Astrocyte (in vitro differentiated cells and primary cell): ENCODE measurements at regions not wholly inside any gene's neighbourhood (a gene's known extent, or its start where the extent isn't known, plus 50 kb on each side); places are given as distances from the start of the nearest gene placed in this dataset.

Source experiments
- DNase-seq: peaks from one replicate; pipeline ENCODE4 v3.0.0-alpha.2; 2010; ENCODE audit warnings: low read depth
- FAIRE-seq: peaks from 2 replicates; lab custom pipeline; 2011; peaks lifted over from hg19 to GRCh38; lab: Jason Lieb, UNC
- H2AFZ ChIP-seq: 2 replicates; pipeline ENCODE4 v1.6.0; 2012; ENCODE audit warnings: low read depth, low read length, inconsistent platforms
- H3K27ac ChIP-seq: 2 replicates; pipeline ENCODE4 v1.5.1; 2011; ENCODE audit warnings: low read depth, low read length, inconsistent platforms
- H3K27me3 ChIP-seq: 2 replicates; pipeline ENCODE4 v1.6.0; 2011; ENCODE audit warnings: low read length, inconsistent platforms; ENCODE audit not compliant: insufficient read depth
- H3K36me3 ChIP-seq: 2 replicates; pipeline ENCODE4 v1.5.1; 2011; ENCODE audit warnings: low read length, inconsistent platforms; ENCODE audit not compliant: insufficient read depth
- H3K4me1 ChIP-seq: 2 replicates; pipeline ENCODE4 v1.5.1; 2011; ENCODE audit warnings: low read length, inconsistent platforms; ENCODE audit not compliant: insufficient read depth
- H3K4me2 ChIP-seq: 2 replicates; pipeline ENCODE4 v1.6.0; 2012; ENCODE audit warnings: low read length, inconsistent platforms
- H3K4me3 ChIP-seq: 2 replicates; pipeline ENCODE4 v1.5.1; 2011; ENCODE audit warnings: low read depth, mild to moderate bottlenecking, low read length, inconsistent platforms; ENCODE audit not compliant: insufficient read depth
- H3K79me2 ChIP-seq: 2 replicates; pipeline ENCODE4 v1.6.0; 2012; ENCODE audit warnings: mild to moderate bottlenecking, low read length, inconsistent platforms; ENCODE audit not compliant: insufficient read depth
- H3K9ac ChIP-seq: 2 replicates; pipeline ENCODE4 v1.6.0; 2012; ENCODE audit warnings: mild to moderate bottlenecking, low read length, inconsistent platforms
- H3K9me3 ChIP-seq: 2 replicates; pipeline ENCODE4 v1.5.1; 2012; ENCODE audit warnings: low read depth, mild to moderate bottlenecking, low read length, inconsistent platforms; ENCODE audit not compliant: insufficient read depth
- H4K20me1 ChIP-seq: 2 replicates; pipeline ENCODE4 v1.6.0; 2012; ENCODE audit warnings: low read length, inconsistent platforms; ENCODE audit not compliant: insufficient read depth
- H3K27ac Mint-ChIP-seq: one replicate; pipeline ENCODE4 v1.8.0; 2021; ENCODE audit warnings: mild to moderate bottlenecking, mixed read lengths; ENCODE audit not compliant: unreplicated experiment
- H3K27me3 Mint-ChIP-seq: one replicate; pipeline ENCODE4 v1.8.0; 2021; ENCODE audit warnings: low read depth, mixed read lengths; ENCODE audit not compliant: unreplicated experiment
- H3K36me3 Mint-ChIP-seq: one replicate; pipeline ENCODE4 v1.8.0; 2021; ENCODE audit warnings: low read depth, mixed read lengths; ENCODE audit not compliant: unreplicated experiment
- H3K4me1 Mint-ChIP-seq: one replicate; pipeline ENCODE4 v1.8.0; 2021; ENCODE audit warnings: low read depth, mixed read lengths; ENCODE audit not compliant: unreplicated experiment
- H3K4me3 Mint-ChIP-seq: one replicate; pipeline ENCODE4 v1.8.0; 2021; ENCODE audit warnings: mild to moderate bottlenecking, moderate library complexity, mixed read lengths; ENCODE audit not compliant: unreplicated experiment
- H3K9me3 Mint-ChIP-seq: one replicate; pipeline ENCODE4 v1.8.0; 2021; ENCODE audit warnings: mild to moderate bottlenecking, mixed read lengths; ENCODE audit not compliant: unreplicated experiment
- EZH2 ChIP-seq: IDR thresholded peaks from 2 replicates; pipeline ENCODE4 v1.6.1; 2012; ENCODE audit warnings: mild to moderate bottlenecking, low read length, inconsistent platforms; ENCODE audit not compliant: insufficient read depth
- TF ChIP-seq, protein P1 (sequence below): IDR thresholded peaks from 2 replicates; pipeline ENCODE4 v1.5.1; 2011; ENCODE audit warnings: low read depth, mild to moderate bottlenecking, inconsistent platforms, low read length, moderate library complexity; ENCODE audit not compliant: insufficient read depth

DNA sequence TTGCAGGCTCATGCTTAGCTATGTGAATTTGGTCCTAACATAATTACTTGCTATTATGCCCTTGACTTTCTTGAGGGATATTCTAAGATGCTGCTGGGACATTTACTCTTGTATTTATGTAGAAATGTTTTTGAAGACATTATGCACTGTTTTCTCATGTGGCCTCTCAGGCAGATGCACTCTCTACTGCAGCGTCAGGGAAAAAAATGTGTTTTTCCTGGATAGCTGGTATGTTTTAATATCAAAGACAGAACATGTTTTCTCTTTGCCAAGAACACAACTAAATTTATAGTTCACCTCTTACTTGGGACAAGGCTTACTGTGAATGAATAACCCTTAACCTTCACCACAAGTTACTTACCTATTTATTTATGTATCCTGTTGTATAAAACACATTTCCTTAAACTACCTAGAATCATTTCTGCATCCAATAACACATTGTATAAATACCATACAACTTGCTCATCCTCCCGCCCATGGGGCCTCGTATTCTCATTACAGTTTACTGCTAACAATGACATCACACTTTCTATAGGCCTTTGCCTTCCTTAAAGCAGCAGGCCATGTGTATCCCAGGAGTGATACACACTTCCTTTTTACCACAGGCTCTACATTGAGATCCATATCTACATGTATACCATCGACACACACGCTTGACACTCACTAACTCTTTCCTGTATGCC, 178.7 kb downstream of the SLIT2 start:
- Histone ChIP-seq H3K27ac (no peak overlapping the region), H3K79me2 (no peaks in the 10 kb centered on the region), H3K27me3 (no peaks in the 10 kb centered on the region), H3K4me3 (no peak overlapping the region), H2AFZ (no peak overlapping the region), H4K20me1 (no peaks in the 10 kb centered on the region), H3K4me1 (peaks cover 3% of the 10 kb centered on the region), H3K9me3 (no peaks in the 10 kb centered on the region), H3K9ac (no peak overlapping the region), H3K4me2 (no peak overlapping the region), H3K36me3 (no peaks in the 10 kb centered on the region)
- no peaks in the 10 kb centered on the region for H3K27me3 Mint-ChIP-seq
- no peaks in the 10 kb centered on the region for H3K4me1 Mint-ChIP-seq
- TF ChIP-seq EZH2 = no peak
- TF ChIP-seq, protein P1, sequence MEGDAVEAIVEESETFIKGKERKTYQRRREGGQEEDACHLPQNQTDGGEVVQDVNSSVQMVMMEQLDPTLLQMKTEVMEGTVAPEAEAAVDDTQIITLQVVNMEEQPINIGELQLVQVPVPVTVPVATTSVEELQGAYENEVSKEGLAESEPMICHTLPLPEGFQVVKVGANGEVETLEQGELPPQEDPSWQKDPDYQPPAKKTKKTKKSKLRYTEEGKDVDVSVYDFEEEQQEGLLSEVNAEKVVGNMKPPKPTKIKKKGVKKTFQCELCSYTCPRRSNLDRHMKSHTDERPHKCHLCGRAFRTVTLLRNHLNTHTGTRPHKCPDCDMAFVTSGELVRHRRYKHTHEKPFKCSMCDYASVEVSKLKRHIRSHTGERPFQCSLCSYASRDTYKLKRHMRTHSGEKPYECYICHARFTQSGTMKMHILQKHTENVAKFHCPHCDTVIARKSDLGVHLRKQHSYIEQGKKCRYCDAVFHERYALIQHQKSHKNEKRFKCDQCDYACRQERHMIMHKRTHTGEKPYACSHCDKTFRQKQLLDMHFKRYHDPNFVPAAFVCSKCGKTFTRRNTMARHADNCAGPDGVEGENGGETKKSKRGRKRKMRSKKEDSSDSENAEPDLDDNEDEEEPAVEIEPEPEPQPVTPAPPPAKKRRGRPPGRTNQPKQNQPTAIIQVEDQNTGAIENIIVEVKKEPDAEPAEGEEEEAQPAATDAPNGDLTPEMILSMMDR = no peak
- no peaks in the 10 kb centered on the region for H3K9me3 Mint-ChIP-seq
- FAIRE-seq = peak; percentile 73
- H3K36me3 Mint-ChIP-seq = no peaks in the 10 kb centered on the region
- no peak overlapping the region for H3K4me3 Mint-ChIP-seq
- no peak overlapping the region for H3K27ac Mint-ChIP-seq
- no peak for DNase-seq

GRCh38 chr4:20431543-20431951, 179.8 kb downstream of the SLIT2 start:
- DNase-seq (peak; percentile 38), FAIRE-seq (no peak)
- H3K4me1 ChIP-seq = peaks cover 3% of the 10 kb centered on the region
- no peaks in the 10 kb centered on the region for H4K20me1 ChIP-seq
- H3K9ac ChIP-seq = peak overlapping the region; percentile 38
- no peaks in the 10 kb centered on the region for H3K4me1 Mint-ChIP-seq
- H3K4me3 ChIP-seq = no peak overlapping the region
- H3K27ac ChIP-seq = no peak overlapping the region
- no peaks in the 10 kb centered on the region for H3K27me3 ChIP-seq
- H3K9me3 Mint-ChIP-seq = no peaks in the 10 kb centered on the region
- TF ChIP-seq, protein P1 = no peak
- no peak for TF ChIP-seq EZH2
- H3K36me3 ChIP-seq = no peaks in the 10 kb centered on the region
- no peaks in the 10 kb centered on the region for H3K27me3 Mint-ChIP-seq
- no peaks in the 10 kb centered on the region for H3K9me3 ChIP-seq
- no peak overlapping the region for H3K4me3 Mint-ChIP-seq
- peak overlapping the region; percentile 77 for H3K4me2 ChIP-seq
- H2AFZ ChIP-seq = peak overlapping the region; percentile 58
- H3K36me3 Mint-ChIP-seq = no peaks in the 10 kb centered on the region
- no peak overlapping the region for H3K27ac Mint-ChIP-seq
- H3K79me2 ChIP-seq = no peaks in the 10 kb centered on the region

DNA sequence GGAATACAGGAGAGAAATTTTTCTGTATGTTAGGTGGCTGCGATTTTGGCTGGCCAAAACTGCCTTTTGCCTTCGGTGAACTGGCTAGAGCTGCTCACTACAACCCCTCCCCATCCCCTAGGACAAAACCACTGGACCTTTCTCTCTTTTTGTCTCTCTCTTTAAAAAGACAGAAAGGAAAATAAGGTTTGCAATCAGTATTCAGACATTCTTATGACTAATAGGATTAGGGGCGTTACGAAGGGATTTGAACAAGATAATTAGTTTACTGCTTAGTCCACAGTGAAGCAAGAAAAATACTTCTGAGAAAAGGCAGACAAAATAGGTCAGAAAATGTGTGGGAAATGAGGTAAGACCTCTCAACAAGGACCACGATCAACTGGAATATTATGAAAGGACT, 180.4 kb downstream of the SLIT2 start:
- Mint-ChIP-seq H3K27me3 (no peaks in the 10 kb centered on the region), H3K9me3 (no peaks in the 10 kb centered on the region), H3K4me1 (no peaks in the 10 kb centered on the region), H3K4me3 (no peak overlapping the region), H3K27ac (no peak overlapping the region), H3K36me3 (no peaks in the 10 kb centered on the region)
- TF ChIP-seq EZH2 = no peak
- TF ChIP-seq, protein P1 = no peak
- DNase-seq (peak; percentile 41), FAIRE-seq (no peak)
- peak overlapping the region; percentile 58 for H2AFZ ChIP-seq
- no peaks in the 10 kb centered on the region for H3K36me3 ChIP-seq
- H3K4me3 ChIP-seq = no peak overlapping the region
- H3K27me3 ChIP-seq = no peaks in the 10 kb centered on the region
- no peak overlapping the region for H3K27ac ChIP-seq
- peak overlapping the region; percentile 38 for H3K9ac ChIP-seq
- H3K4me1 ChIP-seq = peaks cover 3% of the 10 kb centered on the region
- H3K9me3 ChIP-seq = no peaks in the 10 kb centered on the region
- peak overlapping the region; percentile 77 for H3K4me2 ChIP-seq
- no peaks in the 10 kb centered on the region for H3K79me2 ChIP-seq
- H4K20me1 ChIP-seq = no peaks in the 10 kb centered on the region
